ENCODE measurements at regions not wholly inside any gene's neighbourhood (a gene's known extent, or its start where the extent isn't known, plus 50 kb on each side); places are given as distances from the start of the nearest gene placed in this dataset.

DNA sequence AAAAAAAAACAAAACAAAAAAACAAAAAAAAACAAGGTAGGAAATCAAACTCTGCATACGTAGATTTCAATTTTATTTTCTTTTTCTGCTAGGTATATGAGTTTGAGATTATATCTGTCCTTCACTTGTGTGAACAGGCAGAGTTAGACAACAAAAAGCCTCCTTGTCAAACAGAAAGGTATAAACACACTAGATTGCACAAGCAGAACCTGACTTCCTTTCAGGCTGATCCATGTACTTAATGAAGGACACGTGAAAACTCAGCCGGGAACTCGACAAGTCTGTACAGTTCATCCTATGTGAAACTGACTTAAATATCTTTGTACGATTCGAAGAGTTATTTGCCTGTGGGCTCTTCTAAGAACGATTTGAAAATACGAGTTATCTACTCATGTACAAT is 254.1 kb downstream of the ARL4A start:
- TF ChIP-seq, protein P1, sequence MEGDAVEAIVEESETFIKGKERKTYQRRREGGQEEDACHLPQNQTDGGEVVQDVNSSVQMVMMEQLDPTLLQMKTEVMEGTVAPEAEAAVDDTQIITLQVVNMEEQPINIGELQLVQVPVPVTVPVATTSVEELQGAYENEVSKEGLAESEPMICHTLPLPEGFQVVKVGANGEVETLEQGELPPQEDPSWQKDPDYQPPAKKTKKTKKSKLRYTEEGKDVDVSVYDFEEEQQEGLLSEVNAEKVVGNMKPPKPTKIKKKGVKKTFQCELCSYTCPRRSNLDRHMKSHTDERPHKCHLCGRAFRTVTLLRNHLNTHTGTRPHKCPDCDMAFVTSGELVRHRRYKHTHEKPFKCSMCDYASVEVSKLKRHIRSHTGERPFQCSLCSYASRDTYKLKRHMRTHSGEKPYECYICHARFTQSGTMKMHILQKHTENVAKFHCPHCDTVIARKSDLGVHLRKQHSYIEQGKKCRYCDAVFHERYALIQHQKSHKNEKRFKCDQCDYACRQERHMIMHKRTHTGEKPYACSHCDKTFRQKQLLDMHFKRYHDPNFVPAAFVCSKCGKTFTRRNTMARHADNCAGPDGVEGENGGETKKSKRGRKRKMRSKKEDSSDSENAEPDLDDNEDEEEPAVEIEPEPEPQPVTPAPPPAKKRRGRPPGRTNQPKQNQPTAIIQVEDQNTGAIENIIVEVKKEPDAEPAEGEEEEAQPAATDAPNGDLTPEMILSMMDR (conservative IDR thresholded peaks at IDR 0.05; ENCODE audit: low read length) = no peak
- no peak overlapping the region for H3K4me3 ChIP-seq (ENCODE audit: low read length)
- DNase-seq (ENCODE audit: low read depth) = no peak

DNA sequence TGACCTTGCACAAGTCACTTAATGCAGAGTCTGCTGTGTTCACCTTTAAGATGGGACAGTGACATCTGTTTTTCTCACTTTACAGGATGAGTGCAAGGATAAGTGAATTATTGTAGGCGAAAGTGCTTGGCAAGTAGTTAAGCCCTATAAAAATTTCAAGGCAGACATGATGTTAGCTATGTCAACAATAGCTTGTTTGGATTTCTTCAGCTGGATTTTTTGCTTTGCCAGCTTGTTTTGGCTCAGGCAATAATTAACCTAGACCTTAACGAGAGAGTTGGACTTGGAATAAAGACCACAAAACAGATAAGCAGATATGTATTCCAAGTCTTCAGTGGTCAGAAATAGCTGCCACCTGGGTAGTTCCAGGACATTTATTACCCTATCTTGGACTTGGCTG is 255.2 kb downstream of the ARL4A start:
- DNase-seq (ENCODE audit: low read depth) = no peak
- H3K4me3 ChIP-seq (ENCODE audit: low read length) = no peak overlapping the region
- TF ChIP-seq, protein P1 (conservative IDR thresholded peaks at IDR 0.05; ENCODE audit: low read length) = no peak

DNA sequence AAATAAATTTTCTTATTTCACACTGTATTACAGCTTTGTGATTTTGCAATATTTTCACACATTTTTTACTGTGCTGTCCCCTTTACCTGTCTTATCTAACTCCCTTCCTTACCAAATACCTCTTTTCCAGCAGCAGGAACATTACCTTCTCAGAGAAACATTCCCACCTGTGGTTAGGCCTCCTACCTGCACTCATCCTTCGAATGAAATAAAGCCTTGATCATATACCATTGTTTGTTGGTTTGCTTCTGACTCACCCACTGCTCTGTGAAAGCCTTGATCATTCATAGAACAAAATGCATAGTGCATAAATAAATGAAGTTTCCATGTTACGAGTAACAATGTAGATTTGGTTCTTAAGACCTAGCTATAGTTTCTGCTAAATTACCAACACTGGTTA is 256.3 kb downstream of the ARL4A start:
- H3K4me3 ChIP-seq (ENCODE audit: low read length) = no peak overlapping the region
- DNase-seq (ENCODE audit: low read depth) = no peak
- TF ChIP-seq, protein P1 (conservative IDR thresholded peaks at IDR 0.05; ENCODE audit: low read length) = no peak

DNA sequence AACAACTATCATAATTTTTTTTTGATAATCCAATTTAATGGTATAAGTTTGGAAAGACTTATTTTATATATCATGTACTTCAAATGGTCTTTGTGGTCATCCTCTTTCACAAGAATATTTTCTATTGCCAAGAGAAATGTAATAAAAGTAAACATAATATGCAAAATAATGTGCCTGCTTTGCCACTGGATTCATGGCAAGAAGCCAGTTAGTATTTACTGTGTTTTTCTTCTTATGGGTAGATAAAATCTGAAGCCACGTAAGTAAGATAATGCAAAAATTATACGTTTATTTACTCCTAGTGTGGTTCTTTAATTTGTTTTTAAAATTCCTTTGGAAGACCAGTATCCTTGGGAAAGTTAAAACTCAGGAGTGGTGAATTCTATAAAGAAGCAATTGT is 258.5 kb downstream of the ARL4A start:
- no peak overlapping the region for H3K4me3 ChIP-seq (ENCODE audit: low read length)
- no peak for DNase-seq (ENCODE audit: low read depth)
- TF ChIP-seq, protein P1 (conservative IDR thresholded peaks at IDR 0.05; ENCODE audit: low read length) = no peak

DNA sequence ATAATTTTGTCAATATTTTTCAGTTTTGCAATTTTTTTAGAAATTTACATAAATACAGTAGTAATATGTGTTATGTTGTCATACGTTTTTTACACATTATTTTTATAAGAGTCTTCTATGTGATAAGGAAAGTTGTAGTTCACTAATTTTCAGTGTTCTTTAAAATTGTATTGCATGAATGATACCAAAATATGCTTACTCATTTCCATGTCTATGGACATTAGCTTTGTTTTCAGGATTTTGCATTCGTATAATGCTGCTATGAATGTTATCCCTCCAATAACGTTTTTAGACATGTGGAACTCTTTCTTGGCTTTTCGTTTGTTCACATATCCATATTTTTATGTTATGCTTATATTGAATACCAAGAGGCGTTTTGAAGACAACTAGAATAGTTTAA is 260.0 kb downstream of the ARL4A start:
- no peak for DNase-seq (ENCODE audit: low read depth)
- no peak overlapping the region for H3K4me3 ChIP-seq (ENCODE audit: low read length)
- TF ChIP-seq, protein P1 (conservative IDR thresholded peaks at IDR 0.05; ENCODE audit: low read length) = no peak

DNA sequence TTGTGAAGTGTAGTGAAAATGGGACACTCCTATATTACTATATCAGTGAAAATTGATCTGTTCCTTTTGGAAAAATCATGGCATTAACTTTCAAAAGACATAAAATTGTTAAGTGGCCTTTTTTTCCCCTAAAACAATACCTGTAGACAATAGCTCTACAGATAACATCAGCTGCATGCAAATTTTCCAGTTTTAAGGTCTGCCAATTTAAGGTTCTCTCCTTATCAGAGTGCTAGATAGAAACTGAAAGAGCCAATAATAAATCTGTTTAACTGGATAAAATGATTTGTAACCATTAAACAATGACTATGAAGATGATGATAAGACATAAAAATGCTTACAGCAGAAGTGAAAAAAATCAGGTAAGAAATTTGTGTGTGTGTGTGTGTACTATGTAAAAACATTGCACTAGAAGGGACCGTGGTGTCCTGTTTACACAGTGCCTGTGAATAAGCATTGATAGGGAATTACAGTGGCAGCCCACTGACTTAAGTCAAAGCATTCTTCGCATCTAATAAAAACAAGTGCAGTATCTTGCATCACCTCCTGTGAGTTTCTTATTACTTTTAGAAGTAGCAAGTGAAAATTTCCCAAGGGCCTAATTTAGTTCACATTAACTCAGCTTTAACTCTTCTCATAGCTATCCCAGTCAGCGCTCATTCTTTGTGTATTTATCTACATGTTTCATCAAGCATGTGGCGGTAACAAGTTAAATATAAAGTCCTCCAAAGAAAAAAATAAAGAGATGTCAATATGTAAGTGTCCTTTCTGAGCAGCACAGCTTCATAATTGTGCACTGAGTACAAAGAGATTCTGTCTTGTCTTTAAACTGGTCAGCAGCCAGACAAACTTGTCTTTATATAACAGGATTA is 261.9 kb downstream of the ARL4A start:
- TF ChIP-seq, protein P1 (conservative IDR thresholded peaks at IDR 0.05; ENCODE audit: low read length) = no peak
- H3K4me3 ChIP-seq (ENCODE audit: low read length) = no peak overlapping the region
- DNase-seq (ENCODE audit: low read depth) = no peak

DNA sequence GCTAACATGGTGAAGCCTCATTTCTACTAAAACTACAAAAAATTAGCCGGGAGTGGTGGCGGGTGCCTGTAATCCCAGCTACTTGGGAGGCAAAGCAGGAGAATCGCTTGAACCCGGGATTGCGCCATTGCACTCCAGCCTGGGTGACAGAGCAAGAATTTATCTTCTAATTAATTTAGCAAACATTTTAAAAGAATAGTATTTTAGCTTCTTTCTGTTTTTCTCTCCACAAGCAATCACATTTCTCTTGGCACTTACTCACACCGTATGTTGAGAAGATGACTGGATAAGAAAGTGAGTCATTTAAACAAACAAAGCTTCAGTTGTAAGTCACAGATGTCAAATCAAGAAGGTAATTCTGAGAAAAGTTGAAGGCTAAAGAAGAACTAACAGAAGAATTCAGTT is 264.0 kb downstream of the ARL4A start:
- no peak overlapping the region for H3K4me3 ChIP-seq (ENCODE audit: low read length)
- TF ChIP-seq, protein P1 (conservative IDR thresholded peaks at IDR 0.05; ENCODE audit: low read length) = no peak
- DNase-seq (ENCODE audit: low read depth) = peak; percentile 13

All from AG10803 (cell line).